Transverse colon (tissue), 4 donors: ENCODE measurements at regions not wholly inside any gene's neighbourhood (a gene's known extent, or its start where the extent isn't known, plus 50 kb on each side); places are given as distances from the start of the nearest gene placed in this dataset.

ENCODE experiments used
- DNase-seq: peaks from one replicate; pipeline ENCODE4 v3.0.0-alpha.2; 2019
- H3K27ac ChIP-seq, 4 donors: fragments of 200-600 bp; sonication (generic); 2 replicates each; pipeline ENCODE4 v1.5.1; 2016 to 2018; ENCODE audit warnings: inconsistent platforms in 4 of 4
- H3K27me3 ChIP-seq: fragments of 200-600 bp; sonication (generic); 2 replicates; pipeline ENCODE4 v1.5.1; 2017; ENCODE audit warnings: inconsistent platforms
- H3K36me3 ChIP-seq, 4 donors: fragments of 200-600 bp; sonication (generic); 2 replicates each; pipeline ENCODE4 v1.5.1; 2017 to 2019; ENCODE audit warnings: inconsistent platforms in 4 of 4
- H3K4me1 ChIP-seq, 4 donors: fragments of 200-600 bp; sonication (generic); 2 replicates each; pipeline ENCODE4 v1.5.1; 2017 to 2020; ENCODE audit warnings: inconsistent platforms in 4 of 4
- H3K4me3 ChIP-seq, 4 donors: fragments of 200-600 bp; sonication (generic); 1 replicate in 1 of 4; 2 replicates in 3 of 4; pipeline versions ENCODE4 v1.5.1 to v1.6.1; 2017 to 2019; ENCODE audit warnings: inconsistent platforms in 4 of 4
- H3K9me3 ChIP-seq, 2 donors: fragments of 200-600 bp; sonication (generic); 2 replicates each; pipeline ENCODE4 v1.5.1; 2017 to 2019; ENCODE audit warnings: inconsistent platforms in 2 of 2
- EP300 ChIP-seq: sonication (generic); formaldehyde crosslinking; IDR thresholded peaks from one replicate; pipeline ENCODE4 v1.6.1; 2017; ENCODE audit warnings: antibody characterized with exemption, low read depth
- POLR2A ChIP-seq: fragments of 450-650 bp; IDR thresholded peaks from one replicate; pipeline ENCODE4 v1.6.1; 2016; ENCODE audit warnings: antibody characterized with exemption, mild to moderate bottlenecking, moderate library complexity
- POLR2AphosphoS5 ChIP-seq, 3 donors: sonication (generic); formaldehyde crosslinking; IDR thresholded peaks; one replicate each; pipeline ENCODE4 v1.6.1; 2016; ENCODE audit warnings: antibody characterized with exemption in 3 of 3
- WGBS, 2 donors: methylation state at CpG; one replicate each; pipeline ENCODE4 v1.1.5; 2018; ENCODE audit warnings: low coverage in 1 of 2; 5-methylcytosine and 5-hydroxymethylcytosine counted together
- in situ Hi-C, 4 donors: fragments of 200-750 bp; cut with MboI; loops; one replicate each; pipeline versions ENCODE4 v1.15.0 to v1.15.1; 2017; ENCODE audit warnings: low sequenced_read_pairs in 3 of 4, low pct_ligation_motif_present in 1 of 4, low pct_unique_long_range_greater_than_20kb in 1 of 4
- intact Hi-C: fragments of 100-400 bp; cut with DNase I; formaldehyde crosslinking; loops from one replicate; pipeline ENCODE4 v1.15.1; 2023; ENCODE audit warnings: low total_unique reads
- TF ChIP-seq, protein P1 (sequence below), 5 experiments: fragments of 200-600 bp in 3 of 5; fragments of 450-650 bp in 2 of 5; sonication (generic) in 3 of 5; IDR thresholded peaks; 1 replicate in 2 of 5; 2 replicates in 3 of 5; pipeline ENCODE4 v1.5.1; 2016 to 2017; ENCODE audit warnings: antibody characterized with exemption in 5 of 5, inconsistent platforms in 3 of 5, mild to moderate bottlenecking in 2 of 5, moderate library complexity in 1 of 5

DNA sequence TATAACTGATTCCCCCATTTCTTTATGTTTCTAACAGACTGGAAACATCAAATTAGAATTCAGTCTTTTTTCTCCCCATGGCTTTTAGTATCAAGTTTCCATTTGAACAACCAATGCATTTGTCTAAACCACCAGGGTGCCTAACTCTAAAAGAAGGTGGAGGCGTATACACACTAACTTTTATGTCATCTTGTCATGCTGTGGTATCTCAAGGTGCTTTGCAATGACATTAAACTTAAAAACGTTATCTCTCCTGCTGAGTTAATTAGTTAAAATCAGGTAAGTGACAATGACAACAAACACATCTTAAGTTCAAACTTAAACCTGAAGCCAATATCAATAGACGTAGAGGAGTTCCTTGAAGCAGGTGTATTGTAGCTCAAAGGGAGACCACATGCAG lies 1001.7 kb downstream of the PCDH17 start:
- intact Hi-C loops = no loop called here
- Histone ChIP-seq H3K27ac (no peak overlapping the region), H3K4me1 (no peaks in the 10 kb centered on the region), H3K9me3 (no peaks in the 10 kb centered on the region), H3K36me3 (no peaks in the 10 kb centered on the region), H3K4me3 (no peak overlapping the region), H3K27me3 (no peaks in the 10 kb centered on the region)
- 76 to 85% methylated on average over 3 of the region's 3 CpGs for WGBS, 2 donors
- in situ Hi-C loops = no loop called here
- DNase-seq = no peak
- TF ChIP-seq POLR2A (no peak), EP300 (no peak), POLR2AphosphoS5 (IDR thresholded peaks at IDR 0.05) (no peak)
- TF ChIP-seq, protein P1, sequence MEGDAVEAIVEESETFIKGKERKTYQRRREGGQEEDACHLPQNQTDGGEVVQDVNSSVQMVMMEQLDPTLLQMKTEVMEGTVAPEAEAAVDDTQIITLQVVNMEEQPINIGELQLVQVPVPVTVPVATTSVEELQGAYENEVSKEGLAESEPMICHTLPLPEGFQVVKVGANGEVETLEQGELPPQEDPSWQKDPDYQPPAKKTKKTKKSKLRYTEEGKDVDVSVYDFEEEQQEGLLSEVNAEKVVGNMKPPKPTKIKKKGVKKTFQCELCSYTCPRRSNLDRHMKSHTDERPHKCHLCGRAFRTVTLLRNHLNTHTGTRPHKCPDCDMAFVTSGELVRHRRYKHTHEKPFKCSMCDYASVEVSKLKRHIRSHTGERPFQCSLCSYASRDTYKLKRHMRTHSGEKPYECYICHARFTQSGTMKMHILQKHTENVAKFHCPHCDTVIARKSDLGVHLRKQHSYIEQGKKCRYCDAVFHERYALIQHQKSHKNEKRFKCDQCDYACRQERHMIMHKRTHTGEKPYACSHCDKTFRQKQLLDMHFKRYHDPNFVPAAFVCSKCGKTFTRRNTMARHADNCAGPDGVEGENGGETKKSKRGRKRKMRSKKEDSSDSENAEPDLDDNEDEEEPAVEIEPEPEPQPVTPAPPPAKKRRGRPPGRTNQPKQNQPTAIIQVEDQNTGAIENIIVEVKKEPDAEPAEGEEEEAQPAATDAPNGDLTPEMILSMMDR (IDR thresholded peaks at IDR 0.05) = no peak

DNA sequence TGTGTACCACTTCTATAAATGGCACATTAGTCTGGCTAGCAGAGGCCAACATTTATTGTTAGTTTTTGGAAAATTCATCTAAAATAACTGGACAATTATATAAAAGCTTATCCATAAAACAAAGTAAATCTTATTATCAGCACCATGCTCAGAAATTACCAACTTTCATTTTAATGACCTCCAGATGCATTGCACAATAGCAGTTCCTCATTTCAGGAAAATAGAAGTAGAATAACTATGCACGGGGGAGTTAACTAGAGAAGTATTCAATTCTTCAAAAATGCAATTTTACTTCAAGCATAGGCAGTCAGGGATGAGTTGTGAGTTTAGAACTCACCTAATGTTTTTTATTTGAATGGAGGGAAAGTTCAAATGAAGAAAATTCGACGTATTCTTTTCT lies 1023.5 kb downstream of the PCDH17 start:
- Histone ChIP-seq H3K4me1 (no peaks in the 10 kb centered on the region), H3K27me3 (no peaks in the 10 kb centered on the region), H3K36me3 (no peaks in the 10 kb centered on the region), H3K4me3 (no peak overlapping the region), H3K27ac (no peak overlapping the region), H3K9me3 (no peaks in the 10 kb centered on the region)
- 67 to 82% methylated on average over 3 of the region's 3 CpGs for WGBS, 2 donors
- in situ Hi-C loops (no loop called here), intact Hi-C loops (no loop called here)
- DNase-seq = no peak
- TF ChIP-seq POLR2AphosphoS5 (IDR thresholded peaks at IDR 0.05) (no peak), EP300 (no peak), POLR2A (no peak)
- TF ChIP-seq, protein P1 (IDR thresholded peaks at IDR 0.05) = no peak

DNA sequence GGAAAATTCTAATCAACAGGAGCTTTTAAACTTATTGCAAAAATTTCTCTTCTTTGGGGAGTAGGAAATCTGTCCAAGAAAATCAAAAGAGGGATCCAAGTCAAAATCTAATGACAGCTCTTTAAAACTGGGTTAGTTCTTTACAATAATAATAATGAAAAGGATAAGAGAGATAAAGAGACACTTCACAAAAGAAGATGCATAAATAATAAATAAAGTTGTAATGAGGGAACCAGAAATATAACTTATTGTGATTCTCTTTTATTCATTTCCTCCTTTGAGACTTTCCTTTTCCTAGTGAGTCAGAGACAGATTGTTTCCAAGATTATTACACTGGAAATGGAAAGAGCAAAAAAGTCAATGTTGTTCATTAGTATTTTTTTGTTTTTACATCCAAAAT lies 1029.3 kb downstream of the PCDH17 start:
- in situ Hi-C loops (no loop called here), intact Hi-C loops (no loop called here)
- TF ChIP-seq POLR2A = no peak
- TF ChIP-seq, protein P1 (IDR thresholded peaks at IDR 0.05) = no peak
- no peak for TF ChIP-seq EP300
- TF ChIP-seq POLR2AphosphoS5 (IDR thresholded peaks at IDR 0.05) = no peak
- Histone ChIP-seq H3K27ac (no peak overlapping the region), H3K27me3 (no peaks in the 10 kb centered on the region), H3K9me3 (no peaks in the 10 kb centered on the region), H3K4me1 (no peaks in the 10 kb centered on the region), H3K4me3 (no peak overlapping the region), H3K36me3 (no peaks in the 10 kb centered on the region)
- no peak for DNase-seq

DNA sequence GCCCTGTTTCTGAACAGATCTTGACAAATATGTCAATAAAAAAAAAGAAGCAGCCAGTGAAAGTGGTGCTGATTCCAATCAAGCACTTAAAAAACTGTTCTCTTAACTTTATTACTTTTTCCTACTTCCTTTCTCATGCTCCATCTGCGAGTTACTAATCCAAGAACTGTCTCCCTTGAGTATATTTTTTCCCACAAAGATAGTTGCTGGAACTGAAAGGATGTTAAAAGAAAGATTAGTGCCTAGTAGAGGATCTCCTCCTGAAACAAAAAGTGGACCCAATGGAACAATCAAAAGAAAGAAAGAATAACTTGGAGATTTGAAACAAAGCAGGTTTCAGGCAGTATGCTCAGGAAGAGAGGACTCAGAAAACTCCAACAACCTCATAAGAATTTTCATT lies 1034.8 kb downstream of the PCDH17 start:
- H3K27me3 ChIP-seq = no peaks in the 10 kb centered on the region
- in situ Hi-C loops = no loop called here
- H3K27ac ChIP-seq = no peak overlapping the region
- no peak overlapping the region for H3K4me3 ChIP-seq
- DNase-seq = no peak
- no peaks in the 10 kb centered on the region for H3K4me1 ChIP-seq
- 9 to 26% methylated on average over 1 of the region's 1 CpG for WGBS, 2 donors
- intact Hi-C loops = loop anchor here (5.0 kb wide), 1 partner anchor 474 kb away; no protein-coding TSS in a partner anchor
- H3K9me3 ChIP-seq = no peaks in the 10 kb centered on the region
- H3K36me3 ChIP-seq = no peaks in the 10 kb centered on the region
- TF ChIP-seq, protein P1 (IDR thresholded peaks at IDR 0.05) = no peak
- TF ChIP-seq POLR2A (no peak), EP300 (no peak), POLR2AphosphoS5 (IDR thresholded peaks at IDR 0.05) (no peak)
